CD4-positive, CD25-positive, alpha-beta regulatory T cell (primary cell): ENCODE measurements at regions not wholly inside any gene's neighbourhood (a gene's known extent, or its start where the extent isn't known, plus 50 kb on each side); places are given as distances from the start of the nearest gene placed in this dataset.
A peak's percentile ranks its signal among the peaks of the same experiment; 100 is the strongest.
"Not testable (repeated sequence)": the region's sequence is repeated elsewhere in the genome, so short reads cannot be mapped to it uniquely, and the experiment has no call there.

Source experiments
- ATAC-seq, 2 donors: fragments of 150-1000 bp; cut with Tn5 transposase; one replicate each; pipeline ENCODE4 v1.10.0; 2021; ENCODE audit warnings: low read depth in 2 of 2, moderate number of reproducible peaks in 2 of 2, moderate library complexity in 1 of 2
- DNase-seq, 3 donors: peaks; one replicate each; pipeline versions ENCODE4 v3.0.0 to v3.0.0-alpha.2; 2012 to 2022; ENCODE audit warnings: mixed read lengths in 1 of 3
- H3K27ac ChIP-seq: one replicate; pipeline ENCODE4 v1.7.0; 2013; ENCODE audit warnings: mild to moderate bottlenecking, low read length; ENCODE audit not compliant: insufficient read depth, poor library complexity, severe bottlenecking
- H3K27me3 ChIP-seq: one replicate; pipeline ENCODE4 v1.7.0; 2013; ENCODE audit warnings: low read length; ENCODE audit not compliant: control insufficient read depth, insufficient read depth
- H3K36me3 ChIP-seq: one replicate; pipeline ENCODE4 v1.7.0; 2013; ENCODE audit warnings: mild to moderate bottlenecking, low read length, moderate library complexity; ENCODE audit not compliant: control insufficient read depth, insufficient read depth
- H3K4me1 ChIP-seq: 2 replicates; pipeline ENCODE4 v1.7.0; 2013; ENCODE audit warnings: mild to moderate bottlenecking, low read length; ENCODE audit not compliant: insufficient read depth, control insufficient read depth, poor library complexity, severe bottlenecking
- H3K4me3 ChIP-seq: one replicate; pipeline ENCODE4 v1.7.0; 2013; ENCODE audit warnings: low read depth, mild to moderate bottlenecking, low read length, moderate library complexity
- H3K9me3 ChIP-seq, 2 experiments: 1 replicate in 1 of 2; 2 replicates in 1 of 2; pipeline ENCODE4 v1.7.0; 2013; ENCODE audit warnings: low read length in 2 of 2, mild to moderate bottlenecking in 1 of 2, moderate library complexity in 1 of 2; ENCODE audit not compliant: control insufficient read depth in 2 of 2
- H3K27ac Mint-ChIP-seq, 3 donors: one replicate each; pipeline ENCODE4 v1.8.0; 2020 to 2022; ENCODE audit warnings: mild to moderate bottlenecking in 3 of 3, mixed read lengths in 3 of 3, moderate library complexity in 2 of 3
- H3K27me3 Mint-ChIP-seq: one replicate; pipeline ENCODE4 v1.8.0; 2022; ENCODE audit warnings: mild to moderate bottlenecking, mixed read lengths
- H3K36me3 Mint-ChIP-seq: one replicate; pipeline ENCODE4 v1.8.0; 2020; ENCODE audit warnings: mixed read lengths
- H3K4me1 Mint-ChIP-seq, 4 donors: one replicate each; pipeline ENCODE4 v1.8.0; 2020 to 2022; ENCODE audit warnings: mixed read lengths in 4 of 4, mild to moderate bottlenecking in 1 of 4
- H3K4me3 Mint-ChIP-seq, 4 donors: one replicate each; pipeline ENCODE4 v1.8.0; 2020 to 2022; ENCODE audit warnings: mild to moderate bottlenecking in 4 of 4, mixed read lengths in 4 of 4, moderate library complexity in 3 of 4
- H3K9me3 Mint-ChIP-seq, 7 donors: one replicate each; pipeline ENCODE4 v1.8.0; 2020 to 2022; ENCODE audit warnings: mixed read lengths in 7 of 7, mild to moderate bottlenecking in 3 of 7, moderate library complexity in 2 of 7

GRCh38 chr16:29226782-29227181, 179.7 kb downstream of the NPIPB11 start:
- H3K4me3 ChIP-seq: no peak overlapping the region
- H3K9me3 ChIP-seq: no peaks in the 10 kb centered on the region
- Mint-ChIP-seq H3K36me3 (peaks cover 13% of the 10 kb centered on the region), H3K9me3 (no peaks in the 10 kb centered on the region), H3K4me3 (no peak overlapping the region), H3K4me1 (peaks cover 0 to 19% (median 5%) of the 10 kb centered on the region in 4 donors), H3K27me3 (no peaks in the 10 kb centered on the region), H3K27ac (no peak overlapping the region)
- no peak for ATAC-seq
- H3K36me3 ChIP-seq: no peaks in the 10 kb centered on the region
- H3K27me3 ChIP-seq: no peaks in the 10 kb centered on the region
- DNase-seq: no peak
- H3K27ac ChIP-seq: no peak overlapping the region
- no peaks in the 10 kb centered on the region for H3K4me1 ChIP-seq

- not testable (repeated sequence) for H3K4me1 ChIP-seq, H3K9me3 ChIP-seq, ATAC-seq, H3K9me3 Mint-ChIP-seq, H3K4me3 ChIP-seq, H3K27ac ChIP-seq, DNase-seq, H3K27me3 ChIP-seq, H3K27me3 Mint-ChIP-seq, H3K36me3 ChIP-seq, H3K4me3 Mint-ChIP-seq
- H3K27ac Mint-ChIP-seq: peak overlapping the region in 1 of 3 donors; percentile 38
- H3K36me3 Mint-ChIP-seq: peaks cover 17% of the 10 kb centered on the region
- peaks cover 0 to 22% (median 5%) of the 10 kb centered on the region in 4 donors for H3K4me1 Mint-ChIP-seq
These were observed 181.8 kb downstream of the NPIPB11 start for GRCh38 chr16:29224675-29225074.

- not testable (repeated sequence) for H3K9me3 Mint-ChIP-seq, H3K4me1 ChIP-seq, H3K27ac ChIP-seq, H3K27me3 ChIP-seq, H3K9me3 ChIP-seq, H3K4me3 Mint-ChIP-seq, ATAC-seq, H3K27me3 Mint-ChIP-seq, H3K4me3 ChIP-seq, DNase-seq, H3K36me3 ChIP-seq
- peak overlapping the region in 1 of 3 donors; percentile 20 for H3K27ac Mint-ChIP-seq
- H3K36me3 Mint-ChIP-seq: peaks cover 28% of the 10 kb centered on the region
- H3K4me1 Mint-ChIP-seq: peaks cover 0 to 24% (median 5%) of the 10 kb centered on the region in 4 donors
These were observed 183.9 kb downstream of the NPIPB11 start for GRCh38 chr16:29222615-29223014.

- H3K9me3 Mint-ChIP-seq, H3K4me1 ChIP-seq, ATAC-seq, H3K4me3 ChIP-seq, H3K27me3 Mint-ChIP-seq, H3K36me3 ChIP-seq, H3K9me3 ChIP-seq, H3K27ac ChIP-seq, H3K27me3 ChIP-seq, DNase-seq, H3K4me3 Mint-ChIP-seq: not testable (repeated sequence)
- Mint-ChIP-seq H3K4me1 (peaks cover 1 to 24% (median 5%) of the 10 kb centered on the region in 4 donors), H3K36me3 (peaks cover 30% of the 10 kb centered on the region), H3K27ac (peak overlapping the region in 1 of 3 donors; percentile 32)
These were observed 184.5 kb downstream of the NPIPB11 start for GRCh38 chr16:29222008-29222407.

GRCh38 chr16:29221281-29221955, 185.1 kb downstream of the NPIPB11 start:
- not testable (repeated sequence) for H3K9me3 Mint-ChIP-seq, H3K27me3 ChIP-seq, H3K27me3 Mint-ChIP-seq, H3K36me3 ChIP-seq, ATAC-seq, H3K27ac ChIP-seq, DNase-seq, H3K4me3 Mint-ChIP-seq, H3K4me1 ChIP-seq, H3K9me3 ChIP-seq, H3K27ac Mint-ChIP-seq, H3K4me3 ChIP-seq
- H3K4me1 Mint-ChIP-seq: peaks cover 3 to 21% (median 4%) of the 10 kb centered on the region in 4 donors
- peaks cover 28% of the 10 kb centered on the region for H3K36me3 Mint-ChIP-seq

- not testable (repeated sequence) for H3K27me3 ChIP-seq, H3K9me3 ChIP-seq, H3K9me3 Mint-ChIP-seq, H3K4me3 Mint-ChIP-seq, ATAC-seq, H3K27ac ChIP-seq, DNase-seq, H3K27me3 Mint-ChIP-seq, H3K36me3 ChIP-seq, H3K4me1 ChIP-seq, H3K27ac Mint-ChIP-seq, H3K4me3 ChIP-seq
- H3K36me3 Mint-ChIP-seq: peaks cover 25% of the 10 kb centered on the region
- peaks cover 0 to 21% (median 4%) of the 10 kb centered on the region in 4 donors for H3K4me1 Mint-ChIP-seq
These were observed 185.8 kb downstream of the NPIPB11 start for GRCh38 chr16:29220647-29221191.

- not testable (repeated sequence) for H3K9me3 Mint-ChIP-seq, ATAC-seq, H3K4me1 ChIP-seq, DNase-seq, H3K4me3 ChIP-seq, H3K27me3 Mint-ChIP-seq, H3K27ac ChIP-seq, H3K27me3 ChIP-seq, H3K9me3 ChIP-seq, H3K36me3 ChIP-seq
- H3K27ac Mint-ChIP-seq: peak overlapping the region in 2 of 3 donors; percentile 52 to 70
- H3K4me1 Mint-ChIP-seq: peaks cover 0 to 18% (median 4%) of the 10 kb centered on the region in 4 donors
- peaks cover 25% of the 10 kb centered on the region for H3K36me3 Mint-ChIP-seq
- H3K4me3 Mint-ChIP-seq: peak overlapping the region in 1 of 4 donors; percentile 8
These were observed 186.4 kb downstream of the NPIPB11 start for GRCh38 chr16:29219966-29220646.
